H1 (cell line): ENCODE measurements at regions not wholly inside any gene's neighbourhood (a gene's known extent, or its start where the extent isn't known, plus 50 kb on each side); places are given as distances from the start of the nearest gene placed in this dataset.

ENCODE experiments used
- CHD2 ChIP-seq: IDR thresholded peaks from 2 replicates; pipeline ENCODE4 v1.6.1; 2012; ENCODE audit warnings: low read length, improper control_type of control experiment
- NANOG ChIP-seq: IDR thresholded peaks from 2 replicates; pipeline ENCODE4 v1.6.1; 2011; ENCODE audit warnings: low read length, low read depth, mild to moderate bottlenecking, inconsistent platforms; ENCODE audit not compliant: insufficient read depth, poor library complexity, severe bottlenecking
- POLR2AphosphoS5 ChIP-seq: IDR thresholded peaks from 2 replicates; pipeline ENCODE4 v1.6.1; 2011; ENCODE audit warnings: low read depth, low read length
- SIN3A ChIP-seq, 2 experiments: IDR thresholded peaks in 1 of 2; conservative IDR thresholded peaks in 1 of 2; 2 replicates each; pipeline ENCODE4 v1.6.1; 2011 to 2012; ENCODE audit warnings: low read length in 2 of 2, improper control_type of control experiment in 1 of 2, low read depth in 1 of 2, mild to moderate bottlenecking in 1 of 2
- TCF12 ChIP-seq: IDR thresholded peaks from 2 replicates; pipeline ENCODE4 v1.6.1; 2011; ENCODE audit warnings: low read depth, mild to moderate bottlenecking, low read length
- TF ChIP-seq, protein P1 (sequence below), 3 experiments: IDR thresholded peaks; 1 replicate in 2 of 3; 2 replicates in 1 of 3; pipeline versions ENCODE4 v1.5.1 to v1.6.1; 2011; ENCODE audit warnings: low read length in 3 of 3, mild to moderate bottlenecking in 3 of 3, inconsistent platforms in 2 of 3, low read depth in 1 of 3, moderate library complexity in 1 of 3; ENCODE audit not compliant: insufficient read depth in 1 of 3; ENCODE audit errors: control extremely low read depth in 1 of 3

DNA sequence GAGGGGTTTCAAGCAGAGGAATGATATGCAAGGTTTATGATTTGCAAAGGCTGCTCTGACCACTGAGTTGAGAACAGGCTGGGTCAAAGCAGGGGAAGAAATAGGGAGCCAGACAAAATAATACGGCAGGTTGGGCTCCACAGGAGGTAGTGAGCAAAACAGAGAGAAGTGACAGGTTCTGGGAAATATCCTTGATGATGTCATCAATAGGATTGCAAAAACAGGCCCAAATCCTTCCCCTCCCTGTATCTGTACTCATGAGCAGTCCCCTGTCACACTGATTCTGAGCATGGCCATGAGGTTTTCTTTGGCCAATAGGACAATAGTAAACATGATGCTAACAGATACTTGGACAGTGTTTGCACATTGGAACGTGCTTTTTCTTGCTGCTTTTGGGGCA, 471.8 kb upstream of the BRINP1 start:
- TF ChIP-seq, protein P1, sequence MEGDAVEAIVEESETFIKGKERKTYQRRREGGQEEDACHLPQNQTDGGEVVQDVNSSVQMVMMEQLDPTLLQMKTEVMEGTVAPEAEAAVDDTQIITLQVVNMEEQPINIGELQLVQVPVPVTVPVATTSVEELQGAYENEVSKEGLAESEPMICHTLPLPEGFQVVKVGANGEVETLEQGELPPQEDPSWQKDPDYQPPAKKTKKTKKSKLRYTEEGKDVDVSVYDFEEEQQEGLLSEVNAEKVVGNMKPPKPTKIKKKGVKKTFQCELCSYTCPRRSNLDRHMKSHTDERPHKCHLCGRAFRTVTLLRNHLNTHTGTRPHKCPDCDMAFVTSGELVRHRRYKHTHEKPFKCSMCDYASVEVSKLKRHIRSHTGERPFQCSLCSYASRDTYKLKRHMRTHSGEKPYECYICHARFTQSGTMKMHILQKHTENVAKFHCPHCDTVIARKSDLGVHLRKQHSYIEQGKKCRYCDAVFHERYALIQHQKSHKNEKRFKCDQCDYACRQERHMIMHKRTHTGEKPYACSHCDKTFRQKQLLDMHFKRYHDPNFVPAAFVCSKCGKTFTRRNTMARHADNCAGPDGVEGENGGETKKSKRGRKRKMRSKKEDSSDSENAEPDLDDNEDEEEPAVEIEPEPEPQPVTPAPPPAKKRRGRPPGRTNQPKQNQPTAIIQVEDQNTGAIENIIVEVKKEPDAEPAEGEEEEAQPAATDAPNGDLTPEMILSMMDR (IDR thresholded peaks at IDR 0.05; ENCODE audit: control extremely low read depth in 1 of 3, insufficient read depth in 1 of 3, low read depth in 1 of 3, low read length in 3 of 3), result no peak
- TF ChIP-seq POLR2AphosphoS5 (no peak), SIN3A (conservative IDR thresholded peaks at IDR 0.05 in 1 of 2, IDR thresholded peaks at IDR 0.05 in 1 of 2; ENCODE audit: low read depth in 1 of 2, low read length in 2 of 2) (no peak), TCF12 (no peak), NANOG (no peak), CHD2 (no peak)
